GM18498 (cell line): ENCODE measurements at regions not wholly inside any gene's neighbourhood (a gene's known extent, or its start where the extent isn't known, plus 50 kb on each side); places are given as distances from the start of the nearest gene placed in this dataset.
A peak's percentile ranks its signal among the peaks of the same experiment; 100 is the strongest.

ENCODE experiments used
- ATAC-seq: cut with Tn5 transposase; IDR thresholded peaks from one replicate; pipeline ENCODE4 v1.9.1; 2021; ENCODE audit warnings: mild to moderate bottlenecking, moderate library complexity; ENCODE audit not compliant: unreplicated experiment

GRCh38 chr13:103324641-103325040 lies 258.4 kb upstream of the SLC10A2 start:
- ATAC-seq: no peak

DNA sequence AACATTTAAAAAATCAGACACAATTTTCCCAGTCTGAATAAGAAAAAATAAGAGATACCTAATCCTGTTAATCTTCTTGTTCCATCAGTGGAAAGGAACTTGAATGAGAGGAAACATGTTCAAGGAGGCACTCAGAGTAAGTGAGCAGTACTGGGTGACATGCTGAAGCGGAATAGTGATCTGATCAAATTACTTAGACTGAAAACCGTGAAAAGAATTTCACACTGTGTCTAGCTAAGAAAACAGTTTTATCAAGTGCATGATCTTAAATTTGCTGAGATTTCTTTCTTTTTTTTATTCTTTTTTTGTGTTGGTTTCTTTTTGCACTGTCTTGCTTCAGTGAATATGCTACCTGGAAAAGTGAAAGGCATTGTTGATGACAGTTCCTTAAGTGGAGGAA lies 249.5 kb upstream of the SLC10A2 start:
- no peak for ATAC-seq

DNA sequence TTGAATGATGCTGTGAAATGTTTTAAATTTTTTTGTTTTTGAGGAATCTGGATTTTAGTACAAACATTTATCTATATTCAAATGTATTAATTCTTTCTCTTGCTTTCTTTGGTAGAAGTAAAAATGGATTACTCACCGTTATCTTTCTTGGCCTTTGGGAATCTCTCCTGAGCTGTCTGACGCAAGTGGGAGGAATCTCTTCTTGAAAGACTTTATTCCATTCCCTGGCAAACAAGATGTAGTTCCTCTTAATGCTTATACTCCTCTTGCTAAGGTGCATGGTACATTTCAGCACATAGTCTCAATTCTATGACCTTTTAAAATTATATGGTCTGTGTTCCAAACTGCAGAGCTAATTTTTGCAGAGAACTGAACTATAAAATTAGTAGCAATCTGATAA lies 246.2 kb upstream of the SLC10A2 start:
- no peak for ATAC-seq

GRCh38 chr13:103308667-103309066 lies 242.4 kb upstream of the SLC10A2 start:
- ATAC-seq: no peak

DNA sequence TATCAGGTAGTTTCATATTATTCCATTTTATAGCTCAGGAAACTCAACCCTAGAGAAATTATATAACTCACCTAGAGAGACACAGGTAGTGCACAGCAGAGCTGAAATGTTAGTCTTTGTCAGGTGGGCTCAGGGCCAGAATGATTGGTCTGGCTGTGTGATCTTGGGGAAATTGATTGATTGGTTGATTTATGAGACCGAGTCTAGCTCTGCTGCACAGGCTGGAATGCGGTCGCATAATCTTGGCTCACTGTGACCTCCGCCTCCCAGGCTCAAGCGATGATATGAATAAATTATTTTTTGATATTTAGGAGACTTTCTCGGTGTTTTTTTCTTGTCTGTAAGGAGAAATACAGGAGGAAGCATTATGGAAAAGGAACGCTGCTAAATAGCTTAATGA lies 239.9 kb upstream of the SLC10A2 start:
- ATAC-seq: no peak

DNA sequence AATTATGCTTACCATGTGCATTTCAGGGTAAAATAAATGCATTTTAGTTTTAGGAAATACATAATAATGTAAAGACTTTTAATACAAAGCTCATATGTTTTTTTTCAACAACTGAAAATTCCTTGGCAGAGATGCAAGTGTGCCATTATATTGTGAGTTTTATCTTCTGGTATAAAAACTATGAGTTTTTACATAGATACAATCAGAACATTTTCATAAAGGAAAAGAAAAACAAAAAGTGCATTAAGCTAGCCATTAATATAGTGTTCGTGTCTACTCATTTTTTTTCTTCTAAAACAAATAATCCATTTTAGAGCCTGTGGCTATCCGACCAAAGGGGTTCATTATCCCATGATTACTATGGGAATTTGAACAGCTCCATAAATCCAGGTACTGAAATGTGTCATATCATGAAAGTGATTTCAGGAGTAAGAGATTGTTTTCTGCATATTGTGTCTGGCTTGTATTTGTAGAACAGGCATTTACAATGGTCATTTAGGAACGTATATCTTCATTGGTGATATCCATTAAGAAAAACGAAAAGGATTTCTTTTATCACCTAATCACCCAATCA lies 236.9 kb upstream of the SLC10A2 start:
- no peak for ATAC-seq

- no peak for ATAC-seq
These were observed 236.5 kb upstream of the SLC10A2 start for GRCh38 chr13:103302676-103303075.

DNA sequence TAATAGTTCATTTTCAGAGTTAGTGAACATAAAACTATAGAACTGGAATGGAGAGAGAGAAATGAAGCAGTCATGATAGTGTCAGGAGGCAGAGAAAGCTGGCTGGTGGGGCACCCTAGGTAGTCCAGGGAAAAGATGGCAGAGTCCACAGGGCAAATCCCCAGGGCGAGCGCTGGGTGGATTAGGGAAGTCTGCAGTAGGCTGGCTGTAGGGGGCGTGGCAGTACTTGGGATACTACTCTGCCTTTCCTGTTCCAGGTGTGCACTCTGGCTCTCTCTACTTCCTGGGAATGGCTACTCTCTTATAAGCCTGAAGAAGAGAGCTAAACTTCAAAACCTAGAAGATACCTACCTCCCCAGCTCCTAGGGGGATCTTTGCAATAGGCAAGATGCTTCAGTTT lies 232.9 kb upstream of the SLC10A2 start:
- no peak for ATAC-seq

DNA sequence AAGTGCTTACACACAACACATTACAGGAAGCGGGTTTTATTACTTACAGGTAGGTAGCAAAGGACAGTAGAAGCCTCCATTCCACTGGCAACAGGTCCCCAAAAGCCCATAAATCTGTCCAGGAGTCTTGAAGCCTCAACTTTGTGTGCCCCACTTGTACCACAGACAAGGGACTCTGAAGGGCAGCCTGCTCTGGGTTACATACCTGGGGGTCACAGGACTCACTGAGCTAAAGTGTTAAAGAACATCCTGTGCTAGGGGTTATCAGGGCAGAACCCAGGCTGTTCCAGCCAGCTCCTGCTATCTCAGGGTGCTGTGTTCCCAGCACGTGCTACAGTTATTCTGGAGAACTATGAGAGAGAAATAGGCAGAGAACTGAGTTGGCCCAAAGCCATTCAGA lies 230.9 kb upstream of the SLC10A2 start:
- ATAC-seq: no peak

DNA sequence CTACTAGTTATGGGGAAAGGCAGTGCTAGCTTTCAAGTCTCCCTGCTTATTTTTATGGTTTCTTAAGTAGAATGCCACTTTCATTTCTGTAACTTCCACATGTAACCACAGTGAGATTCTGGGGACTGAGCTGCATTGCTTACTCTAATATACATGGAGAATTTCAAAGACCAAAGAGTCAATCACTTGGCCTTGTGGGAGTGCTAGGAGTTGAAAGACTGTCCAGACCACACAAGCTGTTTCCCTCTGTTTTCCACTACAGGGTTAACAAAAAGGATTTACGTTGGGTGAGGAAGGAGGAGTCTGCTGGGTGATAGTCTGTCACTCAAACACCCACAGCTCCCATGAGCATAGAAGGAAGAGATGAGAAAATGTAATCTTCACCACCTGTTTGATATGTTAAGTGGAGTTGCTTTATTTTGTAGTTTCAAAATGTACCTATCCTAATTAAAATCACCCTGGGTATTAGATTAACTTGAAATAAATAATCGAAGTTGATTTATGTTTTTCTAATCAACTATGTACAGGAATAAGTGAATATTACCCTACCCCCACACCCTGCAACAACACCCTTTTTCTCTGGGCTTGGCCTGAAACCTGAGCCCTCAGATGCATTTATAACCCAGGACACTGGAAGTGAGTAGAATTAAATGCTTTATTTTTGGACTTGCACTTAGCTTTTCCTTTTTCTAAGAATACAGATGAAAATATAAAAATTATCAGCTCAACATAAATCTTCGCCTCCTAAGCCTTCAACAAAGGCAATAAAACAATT lies 225.8 kb upstream of the SLC10A2 start:
- peak; percentile 65 for ATAC-seq

- no peak for ATAC-seq
These were observed 225.0 kb upstream of the SLC10A2 start for GRCh38 chr13:103291226-103291625.

DNA sequence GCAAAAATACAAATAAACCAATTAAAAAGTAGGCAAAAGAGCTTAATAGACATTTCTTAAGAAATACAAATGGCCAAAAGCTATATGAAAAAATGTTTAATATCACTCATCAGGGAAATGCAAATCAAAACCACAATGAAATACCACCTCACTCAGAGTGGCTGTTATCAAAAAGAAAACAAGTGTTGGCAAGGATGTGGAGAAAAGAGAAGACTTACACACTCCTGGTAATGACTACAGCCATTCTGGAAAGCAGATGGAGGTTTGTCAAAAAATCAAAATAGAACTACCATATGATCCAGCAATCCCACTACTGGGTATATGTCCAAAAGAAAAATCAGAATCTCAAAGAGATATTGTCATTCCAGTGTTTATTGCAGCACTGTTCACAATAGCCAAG lies 223.5 kb upstream of the SLC10A2 start:
- no peak for ATAC-seq

DNA sequence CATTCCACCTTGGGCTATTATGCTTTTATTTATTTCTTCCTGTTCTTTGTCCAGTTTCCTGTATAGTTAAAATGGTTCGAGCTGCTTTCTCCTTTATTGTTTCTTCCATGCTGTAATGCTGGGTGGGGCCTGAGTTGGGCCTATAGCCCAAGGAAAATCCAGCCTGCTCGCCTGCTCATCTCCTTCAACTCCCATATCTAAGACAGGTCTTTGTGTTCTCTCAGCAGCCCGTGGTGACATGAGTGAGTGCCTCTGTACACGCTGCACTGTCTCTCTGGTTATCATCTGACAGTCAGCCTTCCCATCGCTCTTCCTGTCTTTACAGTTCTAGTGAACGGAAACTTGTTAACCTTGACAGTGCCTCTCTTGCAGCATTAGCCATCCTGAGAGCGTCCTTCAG lies 221.9 kb upstream of the SLC10A2 start:
- no peak for ATAC-seq

DNA sequence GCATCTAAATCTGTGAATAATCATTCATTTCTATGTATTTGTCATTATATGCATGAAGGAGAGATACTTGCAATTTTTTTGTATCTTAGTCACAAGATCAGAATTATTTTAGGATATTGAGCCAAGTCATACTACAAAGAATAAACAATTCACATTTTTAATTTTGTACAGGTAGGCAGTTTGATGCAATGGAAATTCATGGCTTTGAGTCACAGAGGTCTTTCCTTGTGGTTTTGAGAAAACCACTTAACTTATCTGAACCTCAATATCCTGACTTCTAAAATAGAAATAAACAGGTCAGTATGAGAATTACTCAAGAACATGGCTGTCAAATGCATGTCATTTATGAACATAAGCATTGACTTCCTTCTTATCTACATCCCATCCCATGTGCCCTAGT lies 221.4 kb upstream of the SLC10A2 start:
- no peak for ATAC-seq

DNA sequence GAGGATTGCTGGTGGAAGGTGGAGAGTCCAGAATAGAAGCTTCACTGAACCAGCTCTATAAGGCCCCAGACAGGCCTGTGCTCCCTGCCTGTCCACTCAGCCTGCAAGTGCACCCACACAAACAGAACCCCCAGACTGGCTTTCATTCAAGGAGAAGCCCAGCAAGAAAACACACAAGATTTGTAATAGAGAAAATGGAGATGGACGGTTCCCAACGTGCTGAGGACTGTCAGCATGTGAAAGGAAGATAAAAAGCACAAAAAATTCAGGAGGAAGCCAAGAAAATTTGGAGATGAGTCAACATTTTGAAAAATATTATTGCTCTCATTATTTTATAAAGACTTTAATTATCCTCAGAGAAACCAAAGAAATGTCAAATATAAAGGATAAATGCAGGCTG lies 218.2 kb upstream of the SLC10A2 start:
- no peak for ATAC-seq

GRCh38 chr13:103283451-103283820 lies 217.2 kb upstream of the SLC10A2 start:
- peak; percentile 3 for ATAC-seq

DNA sequence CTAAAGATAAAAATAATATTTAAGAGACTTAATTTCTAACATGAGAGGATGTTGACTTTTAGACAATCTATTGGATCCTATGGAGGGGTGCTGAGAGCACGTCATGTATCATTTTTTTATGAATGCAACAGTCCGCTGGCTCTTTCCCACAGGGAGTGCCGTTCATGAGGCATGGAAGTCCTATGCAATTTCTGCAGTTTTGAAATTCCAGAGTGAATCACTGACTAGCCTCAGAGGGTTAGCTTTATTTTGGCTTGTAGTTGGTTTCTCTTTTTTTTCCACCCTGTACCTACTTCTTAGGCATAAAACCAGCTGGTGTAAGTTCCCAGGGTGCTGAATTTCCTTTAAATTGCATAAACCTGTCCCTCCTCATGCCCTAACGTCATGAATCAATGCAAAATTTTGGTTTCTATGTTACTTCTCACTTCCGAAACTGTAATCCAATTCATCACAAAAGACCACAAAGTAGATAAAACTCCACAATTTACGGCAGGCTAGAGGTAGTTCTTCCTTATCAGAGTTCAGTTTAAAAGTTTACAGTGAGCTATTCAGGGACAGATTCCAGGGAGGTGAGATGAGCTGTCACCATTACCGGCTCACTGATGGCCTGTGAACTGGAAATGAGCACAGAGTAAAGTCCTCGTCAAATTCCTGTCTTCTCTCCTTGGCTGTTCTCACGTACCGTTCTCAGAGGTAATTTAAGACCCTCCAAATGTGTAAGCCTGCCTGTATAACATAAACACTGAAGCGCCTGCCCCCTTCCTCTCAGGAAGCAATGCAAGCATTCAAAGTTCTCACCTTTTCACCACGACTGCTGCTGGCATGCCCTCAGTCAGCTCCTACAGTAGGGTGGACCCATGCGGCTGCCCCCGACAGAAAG lies 216.6 kb upstream of the SLC10A2 start:
- ATAC-seq: peak; percentile 56

GRCh38 chr13:103277959-103278694 lies 211.9 kb upstream of the SLC10A2 start:
- ATAC-seq: no peak

DNA sequence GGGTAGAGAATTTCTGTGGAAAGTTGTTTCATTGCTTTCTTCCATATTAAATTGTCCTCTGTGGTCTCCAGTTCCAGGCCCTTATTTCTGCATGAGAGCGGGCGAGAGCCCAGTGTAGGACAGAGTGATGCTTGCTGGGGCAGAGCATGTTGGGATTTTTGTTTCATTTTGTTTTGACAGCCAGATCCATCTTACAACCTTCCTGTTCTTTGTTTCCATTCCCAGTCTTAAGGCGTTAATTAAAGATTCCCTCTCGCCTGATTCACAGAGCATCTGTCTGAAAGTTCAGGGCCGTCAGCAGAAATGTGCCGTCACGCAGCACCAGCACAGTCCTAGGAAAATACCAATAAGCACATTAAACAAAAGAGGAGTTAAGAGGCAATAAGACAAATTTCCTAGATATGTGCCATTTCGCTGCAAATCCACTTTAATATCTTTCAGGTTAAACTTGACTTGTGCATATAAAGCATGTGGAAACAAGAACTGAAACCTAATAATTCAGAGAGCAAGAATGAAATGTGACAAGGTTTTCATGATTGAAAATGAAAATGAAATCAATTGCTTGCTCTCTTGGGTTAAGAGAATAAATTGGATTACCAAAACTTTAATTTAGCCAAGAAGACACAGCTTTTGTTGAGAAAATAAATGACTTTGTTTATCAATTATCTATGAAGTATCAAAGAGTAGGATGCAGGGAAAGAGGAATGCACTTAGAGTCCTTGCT lies 210.7 kb upstream of the SLC10A2 start:
- ATAC-seq: peak; percentile 89

DNA sequence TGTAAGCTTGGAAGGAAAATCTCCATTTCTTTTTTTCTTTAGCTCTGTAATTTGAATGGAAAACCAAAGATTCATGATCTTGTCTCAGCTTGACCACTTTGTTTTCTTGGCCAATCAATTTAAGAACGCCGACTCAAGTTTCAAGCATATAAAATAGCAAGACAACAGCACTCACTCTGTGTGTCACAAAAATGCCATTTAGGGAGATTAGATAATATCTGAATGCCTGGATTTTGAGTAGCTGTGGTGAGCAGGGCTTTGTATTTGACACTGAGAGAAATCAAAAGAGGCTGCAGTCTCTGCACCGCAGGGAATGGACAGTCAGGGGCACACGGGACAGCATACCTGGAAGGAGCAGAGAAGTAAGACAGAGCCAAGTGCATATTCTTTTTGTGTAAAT lies 209.5 kb upstream of the SLC10A2 start:
- ATAC-seq: no peak

- ATAC-seq: no peak
These were observed 208.9 kb upstream of the SLC10A2 start for GRCh38 chr13:103275081-103275480.
